Right atrium auricular region (tissue), 2 donors: ENCODE measurements at regions not wholly inside any gene's neighbourhood (a gene's known extent, or its start where the extent isn't known, plus 50 kb on each side); places are given as distances from the start of the nearest gene placed in this dataset.

Experiments
- DNase-seq: peaks from one replicate; pipeline ENCODE4 v3.0.0-alpha.2; 2019; ENCODE audit warnings: low spot score
- H3K27ac ChIP-seq, 2 donors: fragments of 200-600 bp; sonication (generic); 1 replicate in 1 of 2; 2 replicates in 1 of 2; pipeline ENCODE4 v1.5.1; 2016 to 2019
- H3K27me3 ChIP-seq, 2 donors: fragments of 200-600 bp; sonication (generic); one replicate each; pipeline versions ENCODE4 v1.5.1 to v1.6.0; 2017 to 2019
- H3K36me3 ChIP-seq: fragments of 200-600 bp; sonication (generic); one replicate; pipeline ENCODE4 v1.5.1; 2016
- H3K4me1 ChIP-seq, 2 donors: fragments of 200-600 bp; sonication (generic); one replicate each; pipeline versions ENCODE4 v1.5.1 to v1.6.0; 2017 to 2019
- H3K4me3 ChIP-seq, 2 donors: fragments of 200-600 bp; sonication (generic); 1 replicate in 1 of 2; 2 replicates in 1 of 2; pipeline ENCODE4 v1.5.1; 2017 to 2019; ENCODE audit warnings: mild to moderate bottlenecking in 1 of 2, moderate library complexity in 1 of 2
- H3K9me3 ChIP-seq, 2 donors: fragments of 200-600 bp; sonication (generic); one replicate each; pipeline ENCODE4 v1.5.1; 2019
- TF ChIP-seq, protein P1 (sequence below), 2 donors: fragments of 200-600 bp; sonication (generic); IDR thresholded peaks; one replicate each; pipeline ENCODE4 v1.5.1; 2019; ENCODE audit warnings: antibody characterized with exemption in 2 of 2

DNA sequence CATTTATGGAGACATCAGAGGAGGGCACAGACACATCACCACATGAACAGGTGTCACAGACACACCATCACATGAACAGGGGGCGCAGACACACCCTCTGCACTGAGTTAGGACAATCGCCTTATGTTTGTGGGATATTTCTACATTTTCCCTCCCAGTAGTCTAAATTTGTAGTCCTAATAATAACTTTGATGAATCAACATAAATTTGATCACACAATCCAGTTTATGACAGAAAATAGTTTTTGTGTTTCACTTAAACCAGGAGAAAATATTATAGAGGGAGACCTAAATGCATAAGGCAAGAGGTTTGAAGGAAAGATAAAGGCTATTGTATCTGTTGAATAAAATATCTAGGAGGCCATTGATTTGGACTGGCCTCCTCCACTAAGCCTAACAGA is 195.7 kb downstream of the GPX5 start:
- Histone ChIP-seq H3K4me1 (no peaks in the 10 kb centered on the region), H3K27ac (no peak overlapping the region), H3K27me3 (no peaks in the 10 kb centered on the region)

DNA sequence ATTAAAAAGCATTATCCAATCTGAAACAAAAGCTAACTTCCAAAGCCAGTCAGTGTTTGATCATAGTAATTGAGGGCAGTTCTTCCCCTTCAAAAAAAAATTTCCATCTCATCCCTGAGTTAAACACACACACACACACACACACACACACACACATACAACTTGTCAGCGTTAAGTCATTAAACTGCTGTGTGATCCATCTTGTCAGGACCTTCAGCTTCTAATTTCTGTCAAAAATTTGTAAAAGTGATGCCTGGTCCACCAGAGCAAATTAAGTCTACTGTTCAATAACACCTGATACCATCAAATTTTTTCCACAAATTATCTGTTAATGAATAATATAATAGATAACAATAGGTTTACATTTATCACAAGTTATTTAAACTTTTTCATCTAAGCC is 198.7 kb downstream of the GPX5 start:
- H3K36me3 ChIP-seq: no peaks in the 10 kb centered on the region
- H3K27ac ChIP-seq: no peak overlapping the region
- no peaks in the 10 kb centered on the region for H3K4me1 ChIP-seq
- DNase-seq: no peak
- TF ChIP-seq, protein P1, sequence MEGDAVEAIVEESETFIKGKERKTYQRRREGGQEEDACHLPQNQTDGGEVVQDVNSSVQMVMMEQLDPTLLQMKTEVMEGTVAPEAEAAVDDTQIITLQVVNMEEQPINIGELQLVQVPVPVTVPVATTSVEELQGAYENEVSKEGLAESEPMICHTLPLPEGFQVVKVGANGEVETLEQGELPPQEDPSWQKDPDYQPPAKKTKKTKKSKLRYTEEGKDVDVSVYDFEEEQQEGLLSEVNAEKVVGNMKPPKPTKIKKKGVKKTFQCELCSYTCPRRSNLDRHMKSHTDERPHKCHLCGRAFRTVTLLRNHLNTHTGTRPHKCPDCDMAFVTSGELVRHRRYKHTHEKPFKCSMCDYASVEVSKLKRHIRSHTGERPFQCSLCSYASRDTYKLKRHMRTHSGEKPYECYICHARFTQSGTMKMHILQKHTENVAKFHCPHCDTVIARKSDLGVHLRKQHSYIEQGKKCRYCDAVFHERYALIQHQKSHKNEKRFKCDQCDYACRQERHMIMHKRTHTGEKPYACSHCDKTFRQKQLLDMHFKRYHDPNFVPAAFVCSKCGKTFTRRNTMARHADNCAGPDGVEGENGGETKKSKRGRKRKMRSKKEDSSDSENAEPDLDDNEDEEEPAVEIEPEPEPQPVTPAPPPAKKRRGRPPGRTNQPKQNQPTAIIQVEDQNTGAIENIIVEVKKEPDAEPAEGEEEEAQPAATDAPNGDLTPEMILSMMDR (IDR thresholded peaks at IDR 0.05): no peak
- H3K27me3 ChIP-seq: no peaks in the 10 kb centered on the region
- no peaks in the 10 kb centered on the region for H3K9me3 ChIP-seq
- no peak overlapping the region for H3K4me3 ChIP-seq

More for the DNA sequence above, 195.7 kb downstream of the GPX5 start:
- no peaks in the 10 kb centered on the region for H3K9me3 ChIP-seq
- H3K4me3 ChIP-seq: no peak overlapping the region
- no peaks in the 10 kb centered on the region for H3K36me3 ChIP-seq
- DNase-seq: no peak
- TF ChIP-seq, protein P1 (IDR thresholded peaks at IDR 0.05): no peak

DNA sequence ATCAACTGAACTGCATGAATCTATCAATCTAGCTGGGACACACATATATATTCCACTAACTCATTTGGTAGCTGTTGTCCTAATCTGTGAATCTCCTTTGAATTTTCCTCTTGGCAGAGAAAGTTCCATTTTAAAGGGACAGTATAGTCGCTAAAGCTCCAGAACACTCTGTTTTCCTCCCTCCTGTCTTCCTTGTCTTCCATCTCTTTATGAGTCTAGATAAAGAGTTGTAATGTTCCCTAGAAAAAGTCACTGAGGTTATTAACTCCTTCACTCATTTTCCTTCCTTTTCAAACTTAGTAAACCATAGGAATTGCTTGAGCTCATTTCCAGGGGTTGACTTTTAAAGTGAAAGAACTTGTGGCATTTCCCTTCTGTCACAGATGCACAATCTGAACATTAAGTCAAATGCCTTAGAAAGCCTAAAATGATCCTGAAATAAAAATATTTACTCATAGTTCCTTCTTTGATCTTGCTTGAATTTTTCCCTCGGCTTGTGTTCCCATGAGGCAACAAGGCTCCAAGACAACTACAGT is 198.4 kb downstream of the TRIM27 start:
- Histone ChIP-seq H3K27me3 (no peaks in the 10 kb centered on the region), H3K36me3 (no peaks in the 10 kb centered on the region), H3K27ac (no peak overlapping the region), H3K4me1 (no peaks in the 10 kb centered on the region), H3K9me3 (no peaks in the 10 kb centered on the region), H3K4me3 (no peak overlapping the region)
- TF ChIP-seq, protein P1 (IDR thresholded peaks at IDR 0.05): no peak
- no peak for DNase-seq

DNA sequence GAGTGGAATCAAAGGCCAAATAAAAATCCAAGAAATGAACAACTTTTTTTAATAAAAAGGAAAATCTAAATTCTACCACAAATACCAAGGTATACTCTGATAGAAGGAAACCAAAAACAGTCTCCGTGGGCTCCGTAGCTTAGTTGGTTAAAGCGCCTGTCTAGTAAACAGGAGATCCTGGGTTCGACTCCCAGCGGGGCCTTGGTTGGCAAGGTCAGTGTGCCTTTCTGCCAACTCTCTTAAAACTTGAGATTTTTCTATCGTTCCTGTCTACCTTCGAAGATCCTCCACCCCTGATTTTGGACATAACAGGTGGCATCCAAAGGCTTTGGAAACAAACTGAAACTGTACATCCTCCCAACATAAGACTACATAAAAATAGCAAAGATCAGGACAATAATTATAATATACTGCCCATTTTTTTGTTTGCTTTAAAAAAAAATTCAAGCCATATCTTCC is 197.9 kb downstream of the TRIM27 start:
- Histone ChIP-seq H3K4me3 (no peak overlapping the region), H3K4me1 (no peaks in the 10 kb centered on the region), H3K36me3 (no peaks in the 10 kb centered on the region), H3K27ac (no peak overlapping the region), H3K9me3 (no peaks in the 10 kb centered on the region), H3K27me3 (no peaks in the 10 kb centered on the region)
- TF ChIP-seq, protein P1 (IDR thresholded peaks at IDR 0.05): no peak
- DNase-seq: no peak

DNA sequence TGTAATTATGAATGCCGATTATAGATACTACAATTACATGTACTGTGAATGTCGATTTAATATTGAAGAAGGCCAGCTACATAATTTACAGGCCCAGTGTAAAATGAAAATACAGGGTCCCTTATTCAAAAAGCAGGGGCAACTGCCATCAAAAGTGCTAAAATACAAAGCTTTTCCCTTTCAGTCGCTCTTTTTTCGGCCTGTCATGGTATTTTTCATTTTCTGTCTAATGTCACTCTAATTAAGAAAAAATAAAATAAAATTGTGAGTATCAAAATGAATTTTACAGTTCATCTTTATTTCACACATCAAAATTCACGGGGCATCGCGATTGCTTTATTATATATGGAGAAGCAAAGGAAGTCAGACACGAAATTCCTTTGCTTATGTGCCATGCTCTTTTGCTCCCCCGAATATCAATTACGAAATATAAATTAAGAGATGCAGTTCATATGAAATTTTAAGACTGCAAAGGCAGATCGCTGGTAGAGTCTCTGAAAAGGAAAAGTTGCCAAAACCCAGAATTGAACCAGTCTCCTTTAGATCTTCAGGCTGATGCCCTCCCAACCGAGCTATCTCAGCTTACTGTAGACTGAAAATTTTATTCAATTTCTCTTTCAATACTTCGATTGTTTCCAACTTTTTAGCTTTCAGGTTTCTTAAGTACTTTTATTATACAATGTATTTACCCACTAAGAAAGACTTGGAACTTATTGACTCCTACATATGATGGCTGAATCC is 197.0 kb downstream of the TRIM27 start:
- Histone ChIP-seq H3K4me1 (no peaks in the 10 kb centered on the region), H3K27me3 (no peaks in the 10 kb centered on the region), H3K27ac (no peak overlapping the region), H3K36me3 (no peaks in the 10 kb centered on the region), H3K4me3 (no peak overlapping the region), H3K9me3 (no peaks in the 10 kb centered on the region)
- TF ChIP-seq, protein P1 (IDR thresholded peaks at IDR 0.05): no peak
- no peak for DNase-seq
